ENCODE measurements at regions not wholly inside any gene's neighbourhood (a gene's known extent, or its start where the extent isn't known, plus 50 kb on each side); places are given as distances from the start of the nearest gene placed in this dataset.

- Histone ChIP-seq H3K27me3 (ENCODE audit: insufficient read depth, low read length) (no peaks in the 10 kb centered on the region), H2BK20ac (ENCODE audit: low read depth, low read length, poor library complexity, severe bottlenecking) (no peak overlapping the region), H2BK15ac (ENCODE audit: low read depth, low read length) (no peak overlapping the region), H2BK120ac (ENCODE audit: low read depth, low read length, poor library complexity, severe bottlenecking) (no peak overlapping the region), H3T11ph (ENCODE audit: low read length) (no peak overlapping the region), H3K27ac (ENCODE audit: insufficient read length, low read depth, low read length) (no peak overlapping the region), H4K20me1 (ENCODE audit: control insufficient read depth, insufficient read depth, insufficient read length) (no peaks in the 10 kb centered on the region), H2BK12ac (ENCODE audit: insufficient read length, low read depth, low read length) (no peak overlapping the region), H3K9me3 (ENCODE audit: control insufficient read depth, low read depth, low read length) (no peaks in the 10 kb centered on the region), H2AK5ac (ENCODE audit: insufficient read length, low read length) (no peak overlapping the region), H3K14ac (ENCODE audit: insufficient read depth, low read length) (no peak overlapping the region), H3K4me1 (ENCODE audit: insufficient read depth, low read length) (no peaks in the 10 kb centered on the region), H3K23me2 (ENCODE audit: insufficient read length, low read depth, low read length, poor library complexity, severe bottlenecking) (no peaks in the 10 kb centered on the region), H2BK5ac (ENCODE audit: insufficient read length, low read length) (no peak overlapping the region), H3K9ac (ENCODE audit: extremely low read depth, insufficient read length, low read length) (no peak overlapping the region), H3K4ac (ENCODE audit: low read depth, low read length) (no peak overlapping the region), H3K23ac (ENCODE audit: insufficient read length, low read depth, low read length) (no peak overlapping the region), H3K4me2 (ENCODE audit: insufficient read depth, insufficient read length, low read length) (no peak overlapping the region), H4K5ac (ENCODE audit: insufficient read length, low read depth, low read length) (no peak overlapping the region), H2AFZ (ENCODE audit: low read length) (no peak overlapping the region), H4K8ac (replicated peaks; ENCODE audit: insufficient read length, low read depth, low read length) (no peak overlapping the region), H3K18ac (ENCODE audit: insufficient read length, low read depth, low read length) (no peak overlapping the region), H4K91ac (ENCODE audit: insufficient read length, low read depth, low read length) (no peak overlapping the region), H3K79me2 (ENCODE audit: insufficient read depth, low read length) (no peaks in the 10 kb centered on the region), H3K56ac (ENCODE audit: insufficient read length, low read depth, low read length) (no peak overlapping the region), H3K79me1 (ENCODE audit: insufficient read depth, low read depth, low read length, poor library complexity, severe bottlenecking) (no peaks in the 10 kb centered on the region)
- H3K9me3 Mint-ChIP-seq = no peaks in the 10 kb centered on the region
- no peak overlapping the region for H3K4me3 Mint-ChIP-seq
- no peaks in the 10 kb centered on the region for H3K36me3 Mint-ChIP-seq (ENCODE audit: insufficient read depth in 1 of 3, low read depth in 3 of 3)
- H3K4me1 Mint-ChIP-seq = peaks cover 7 to 9% of the 10 kb centered on the region in 2 experiments
- no peaks in the 10 kb centered on the region; the same call in 1 of the 2 replicates for H3K27me3 Mint-ChIP-seq (ENCODE audit: low read depth)
- no peak overlapping the region; a peak in 1 of 7 replicates for H3K27ac Mint-ChIP-seq
- TF ChIP-seq CTCF (conservative IDR thresholded peaks at IDR 0.05) = no peak
- DNase-seq = no peak
These were observed 177.3 kb upstream of the HMHB1 start for GRCh38 chr5:143634689-143635088.

Measured in H9 (cell line).